Forelimb muscle (tissue), 1 donor: ENCODE measurements at regions not wholly inside any gene's neighbourhood (a gene's known extent, or its start where the extent isn't known, plus 50 kb on each side); places are given as distances from the start of the nearest gene placed in this dataset.

Source experiments
- DNase-seq: peaks from one replicate; pipeline ENCODE4 v3.0.0-alpha.2; 2013; ENCODE audit warnings: low read depth

DNA sequence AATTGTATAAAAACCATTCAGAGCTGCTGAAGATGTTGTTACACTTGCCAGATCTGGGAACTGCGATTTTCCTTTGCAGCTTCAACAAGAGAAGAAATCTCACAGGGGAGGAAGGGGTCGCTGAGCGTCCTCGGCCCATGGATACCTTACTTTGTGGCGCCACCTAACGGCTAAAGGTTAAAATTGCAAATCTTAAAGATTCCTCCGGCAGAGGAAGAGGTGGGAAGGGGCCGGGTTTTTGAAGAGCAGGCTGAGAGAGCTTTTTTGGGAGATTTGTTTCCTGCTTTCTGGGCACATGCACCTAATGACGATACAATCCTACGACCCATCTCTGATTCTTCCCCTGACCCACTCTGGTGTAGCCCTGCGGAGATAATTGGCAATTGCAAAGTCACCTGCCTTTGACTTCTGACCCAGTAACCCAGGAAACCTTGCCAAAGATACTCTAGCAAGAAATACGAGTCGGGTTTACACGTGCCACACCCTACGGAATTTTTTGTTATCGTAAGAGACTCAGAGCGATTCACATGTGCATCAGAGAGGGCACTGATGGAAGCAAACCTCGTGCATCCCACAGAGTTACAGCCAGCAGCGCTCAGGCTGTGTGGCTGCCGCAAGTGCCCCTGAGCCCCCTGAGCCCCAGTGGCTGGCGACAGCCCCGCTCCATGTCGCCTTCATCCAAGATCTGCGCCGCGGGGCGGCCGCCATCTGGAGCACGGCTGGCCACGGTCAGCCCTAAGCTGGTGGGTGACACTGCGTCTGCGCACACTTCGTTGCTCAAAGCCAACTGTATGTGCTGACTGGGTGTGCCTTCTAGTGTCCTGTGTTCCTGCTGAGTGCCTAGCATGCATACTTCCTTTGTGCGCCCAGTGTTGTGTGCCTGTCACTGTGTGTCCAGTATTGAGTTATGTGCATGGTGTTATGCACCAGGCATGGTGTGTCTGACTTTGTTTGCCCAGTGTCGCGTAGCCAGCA, 55.2 kb upstream of the CHRNA7 start:
- DNase-seq, result no peak

DNA sequence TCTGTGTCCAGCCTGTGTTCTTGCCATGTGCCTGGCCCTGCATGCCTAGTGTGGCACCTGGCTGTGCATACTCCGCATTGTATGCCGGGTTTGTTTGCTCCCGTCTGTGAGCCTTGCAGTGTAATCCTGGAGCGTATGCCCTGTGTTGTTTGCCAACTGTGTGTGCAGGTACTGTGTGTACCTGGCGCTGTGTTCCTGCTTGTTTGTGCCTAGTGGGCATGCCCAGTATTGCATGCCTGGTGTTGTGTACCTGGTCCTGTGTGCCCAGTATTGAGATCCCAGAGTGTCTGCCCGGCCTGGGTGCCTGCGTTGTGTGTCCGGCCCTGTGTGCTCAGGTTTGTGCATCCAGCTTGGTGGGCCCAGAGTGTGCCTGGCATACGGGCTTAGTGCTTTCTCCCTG, 54.5 kb upstream of the CHRNA7 start:
- DNase-seq, result no peak

- no peak for DNase-seq
Measured at GRCh38 chr15:31977138-31977537, 53.2 kb upstream of the CHRNA7 start.

DNA sequence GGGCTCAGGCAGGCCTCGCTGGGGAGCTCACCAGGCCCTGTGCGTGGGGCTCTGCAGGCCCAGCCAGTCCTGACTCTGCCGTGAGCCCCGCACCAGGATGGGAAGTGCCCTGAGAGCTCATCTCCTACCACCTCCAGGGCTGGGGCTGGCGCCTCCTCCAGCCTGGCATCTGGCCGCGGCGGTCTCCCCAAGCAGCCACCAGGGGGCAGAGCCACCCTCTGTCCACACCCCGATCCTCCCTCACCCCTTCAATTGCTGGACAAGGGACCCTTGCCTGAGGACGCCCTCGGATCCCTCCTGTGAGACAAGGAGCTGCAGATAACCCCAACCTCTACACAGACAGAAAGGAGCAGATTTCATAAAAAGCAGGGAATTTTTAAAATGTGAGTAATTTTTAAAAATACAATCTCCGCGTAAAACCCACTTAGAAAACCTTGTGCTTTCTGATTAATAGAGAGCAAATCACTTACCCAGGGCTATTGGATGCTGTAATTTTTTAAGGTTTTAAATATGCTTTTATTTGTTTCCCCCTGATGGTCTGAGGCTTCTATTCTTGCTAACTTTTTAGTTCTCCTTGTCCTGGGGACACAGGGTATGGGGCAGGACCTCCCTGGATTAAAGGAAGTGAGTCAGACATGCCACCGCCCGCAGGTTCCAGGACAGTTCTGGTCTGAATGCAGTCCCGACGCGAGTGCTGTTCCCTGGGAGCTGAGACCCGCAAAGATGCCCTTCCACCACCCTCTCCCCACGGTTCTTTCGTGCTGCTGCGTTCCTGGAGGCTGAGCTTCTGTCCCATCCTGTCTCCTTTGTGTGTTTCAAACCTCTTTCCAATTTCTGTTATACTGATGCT, 52.3 kb upstream of the CHRNA7 start:
- no peak for DNase-seq
